NCI-H146 treated with DMSO at 0.1 percent for 48 hours (cell line): ENCODE measurements at regions not wholly inside any gene's neighbourhood (a gene's known extent, or its start where the extent isn't known, plus 50 kb on each side); places are given as distances from the start of the nearest gene placed in this dataset.
A peak's percentile ranks its signal among the peaks of the same experiment; 100 is the strongest.

ENCODE experiments used
- DNase-seq: peaks from one replicate; lab custom pipeline; 2025; ENCODE audit not compliant: unreplicated experiment; lab: John Stamatoyannopoulos, UW

DNA sequence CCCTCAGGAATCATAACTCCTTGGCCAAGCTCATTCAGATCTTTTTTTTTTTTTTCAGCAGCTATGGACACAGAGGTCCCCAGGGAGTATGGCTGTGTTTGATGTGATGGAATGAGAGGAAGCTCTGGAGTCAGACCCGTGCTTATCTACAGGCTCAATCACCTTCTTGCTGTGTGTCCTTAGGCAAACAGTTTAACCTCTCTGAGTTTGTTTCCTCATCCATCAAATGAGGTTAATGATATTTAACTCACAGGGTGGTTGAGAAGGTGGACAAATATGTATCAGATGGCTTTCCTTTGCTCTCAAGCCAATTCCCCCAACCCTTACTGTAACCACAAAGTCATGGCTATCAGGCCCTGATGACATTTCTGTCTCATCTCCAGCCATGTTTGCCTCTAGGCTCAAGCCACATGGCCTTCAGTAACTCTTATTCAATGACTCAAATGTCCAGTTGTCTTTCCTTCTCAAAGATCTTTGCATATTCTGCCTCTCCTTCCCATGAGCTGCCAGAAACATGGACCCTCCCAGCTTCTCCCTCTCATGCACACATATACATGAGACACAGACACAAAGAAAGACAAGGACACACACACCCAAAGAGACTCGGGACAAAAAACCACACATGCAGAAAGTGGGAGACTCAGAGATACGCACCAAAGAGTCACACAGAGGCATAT lies 303.5 kb upstream of the KAZN start:
- DNase-seq, result no peak

- DNase-seq, result no peak
Observed at GRCh38 chr1:14296795-14297194, 301.7 kb upstream of the KAZN start.

DNA sequence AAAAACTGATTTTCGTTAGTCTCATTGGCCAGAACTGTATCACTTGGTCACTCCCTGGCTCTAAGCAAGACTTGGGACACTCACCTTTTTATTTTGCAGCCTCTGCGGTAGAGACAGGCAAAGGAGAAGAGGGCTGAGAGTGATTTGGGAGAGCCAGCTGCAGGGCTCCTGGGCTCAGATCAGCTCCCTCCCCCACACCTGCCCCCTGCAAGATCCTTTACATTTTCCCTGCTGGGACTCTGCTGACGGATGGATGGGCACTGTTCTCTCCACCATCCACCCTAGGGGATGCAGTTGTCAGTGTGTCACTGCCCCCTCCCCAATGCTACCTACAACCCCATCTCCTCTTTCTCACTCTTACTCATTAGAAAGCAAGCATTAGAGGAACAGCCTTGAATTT lies 301.1 kb upstream of the KAZN start:
- no peak for DNase-seq

GRCh38 chr1:14298806-14299205 lies 299.7 kb upstream of the KAZN start:
- no peak for DNase-seq

- no peak for DNase-seq
Observed at GRCh38 chr1:14300991-14301703, 297.3 kb upstream of the KAZN start.

GRCh38 chr1:14301704-14302024 lies 296.8 kb upstream of the KAZN start:
- no peak for DNase-seq

DNA sequence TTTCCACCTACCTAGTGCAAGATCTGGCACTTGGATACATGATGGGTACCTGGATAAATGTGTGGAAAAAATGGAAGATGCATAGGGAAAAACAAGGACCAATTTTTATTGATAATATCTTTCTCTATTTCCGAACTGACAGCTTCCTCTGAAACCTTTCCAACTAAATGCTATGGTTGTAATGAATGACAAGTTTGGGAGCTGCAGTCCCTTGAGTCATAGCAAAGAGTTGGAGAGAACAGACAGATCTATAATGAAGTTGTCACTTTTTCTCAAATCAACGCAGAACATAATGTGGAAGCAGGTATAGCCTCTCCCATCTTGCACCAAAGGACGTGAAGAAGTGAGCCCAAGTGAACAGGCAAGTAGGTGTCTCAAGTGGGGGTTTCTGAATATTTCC lies 296.5 kb upstream of the KAZN start:
- DNase-seq, result no peak

GRCh38 chr1:14303011-14303410 lies 295.5 kb upstream of the KAZN start:
- DNase-seq, result no peak

DNA sequence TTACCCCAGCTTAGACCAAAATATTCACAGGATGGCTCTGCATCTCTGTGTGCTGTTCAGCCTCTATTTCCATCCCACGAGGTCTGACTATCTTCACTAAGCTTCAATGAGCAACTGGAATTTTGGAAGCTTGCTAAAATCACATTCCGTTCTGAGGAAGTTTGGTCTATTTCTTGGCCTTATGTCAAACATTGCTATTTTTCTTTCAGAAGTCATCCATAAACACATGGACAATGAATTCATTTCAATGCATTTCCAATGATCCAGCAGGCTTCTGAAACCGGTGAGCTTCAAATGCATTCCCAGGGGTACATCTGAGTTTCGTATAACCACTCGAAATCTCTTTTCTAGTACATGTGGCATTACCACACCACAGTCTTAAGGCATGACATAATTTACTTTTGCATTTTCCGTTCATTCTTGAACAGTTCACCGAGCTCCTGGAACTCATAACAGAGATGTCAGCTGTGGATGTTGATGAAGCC lies 294.1 kb upstream of the KAZN start:
- no peak for DNase-seq

GRCh38 chr1:14308460-14308859 lies 290.0 kb upstream of the KAZN start:
- DNase-seq, result no peak

DNA sequence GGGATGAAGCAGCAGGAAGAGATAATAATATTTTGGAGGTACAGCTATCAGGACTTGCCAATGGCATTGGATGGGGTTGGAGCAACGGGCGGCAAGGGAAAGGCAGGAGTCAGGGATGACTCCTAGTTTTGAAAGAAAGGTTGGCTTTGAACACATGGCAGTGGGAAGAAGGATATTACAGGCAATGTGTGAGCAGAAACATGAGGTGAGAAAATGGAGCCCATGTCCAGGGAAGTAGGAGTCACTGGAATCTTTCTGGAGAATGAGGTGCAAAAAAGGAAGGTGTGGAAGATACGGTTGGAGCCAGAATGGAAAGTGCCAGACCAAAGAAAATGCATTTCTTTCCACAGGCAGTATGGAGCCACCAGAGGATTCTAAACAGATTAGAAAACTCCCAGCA lies 288.5 kb upstream of the KAZN start:
- DNase-seq, result no peak

DNA sequence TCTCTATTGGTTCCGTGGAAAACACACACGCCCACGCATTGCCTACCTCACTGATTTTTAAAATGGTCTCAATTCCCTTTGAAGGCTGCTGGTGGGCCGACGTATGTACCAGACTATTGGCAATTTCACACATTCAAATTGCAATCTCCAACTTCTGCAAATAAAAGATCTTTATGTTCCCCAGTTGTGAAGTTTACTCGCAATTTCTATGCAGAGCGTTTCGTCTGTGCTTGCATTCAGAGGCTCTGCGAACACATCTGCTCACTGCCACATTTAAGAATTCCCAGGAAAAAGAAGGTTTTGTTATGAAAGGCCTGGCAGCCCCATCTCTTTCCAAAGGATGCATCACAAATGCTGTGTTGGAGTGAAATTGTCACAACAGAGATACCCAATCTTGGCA lies 288.0 kb upstream of the KAZN start:
- DNase-seq, result no peak

DNA sequence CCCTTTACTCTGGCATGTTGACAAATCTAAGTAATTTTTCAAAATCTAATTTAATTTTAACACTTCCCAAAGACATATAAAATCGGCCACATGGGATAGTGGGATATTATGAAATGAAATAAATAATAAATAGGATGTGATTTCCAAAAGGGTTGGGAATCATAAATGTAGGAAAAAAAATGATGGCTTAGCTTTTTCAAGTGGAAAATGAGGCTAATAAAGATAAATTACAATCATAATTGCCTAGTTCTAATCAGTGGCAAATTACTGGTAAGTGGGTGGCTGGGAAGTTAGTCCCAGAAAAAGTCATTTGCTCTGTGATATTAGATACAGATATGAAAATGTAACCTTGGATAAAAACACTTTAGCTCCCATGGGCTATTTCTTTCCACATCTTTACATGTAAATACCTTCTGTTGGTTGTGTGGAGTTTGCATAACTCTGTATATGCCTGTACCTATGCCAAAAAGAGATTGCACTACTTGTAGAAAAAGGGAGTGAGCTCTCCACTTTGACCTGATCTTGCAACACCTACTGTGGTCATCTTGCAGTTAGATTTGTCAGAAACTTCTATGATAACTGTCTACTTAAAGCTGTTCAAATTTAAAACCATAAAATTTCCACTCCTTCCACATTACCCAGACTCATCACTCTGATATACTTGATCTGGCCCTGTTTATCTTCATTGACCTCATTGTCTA lies 284.6 kb upstream of the KAZN start:
- no peak for DNase-seq

DNA sequence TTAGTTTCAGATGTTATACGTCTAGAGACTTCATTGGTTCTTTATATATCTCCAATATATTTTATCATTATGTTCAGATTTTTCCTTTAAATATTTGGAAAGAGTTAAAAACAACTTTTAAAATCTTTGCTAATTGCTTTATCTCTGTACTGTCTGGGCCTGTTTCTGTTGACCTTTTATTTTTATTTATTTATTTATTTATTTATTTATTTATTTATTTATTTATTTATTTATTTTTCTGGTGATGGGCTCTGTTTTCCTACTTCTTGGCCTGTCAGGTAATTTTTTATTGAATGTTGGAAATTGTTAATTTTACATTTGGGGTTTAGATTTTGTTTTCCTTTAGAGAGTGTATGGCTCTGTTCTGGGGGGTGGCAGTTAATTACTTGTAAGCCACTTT lies 279.7 kb upstream of the KAZN start:
- no peak for DNase-seq

DNA sequence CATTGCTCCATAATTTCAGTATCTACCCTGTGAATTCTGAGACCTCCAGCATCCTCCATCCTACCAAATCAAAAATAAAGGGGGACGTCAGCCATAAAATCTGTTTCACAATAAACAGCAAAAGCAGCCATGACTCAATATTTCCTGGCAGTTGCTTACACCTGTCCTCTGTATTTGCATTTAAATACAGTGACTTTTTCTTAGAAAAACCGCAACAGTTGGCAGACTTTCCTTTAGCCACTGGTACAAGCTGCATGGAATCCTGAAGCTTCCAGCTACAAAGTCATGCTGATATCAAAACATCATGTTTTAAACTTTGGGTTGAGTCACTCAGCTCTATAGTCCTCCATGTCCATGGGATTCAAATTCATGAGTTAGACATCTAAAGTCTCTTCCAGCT lies 278.0 kb upstream of the KAZN start:
- peak; percentile 82 for DNase-seq

- peak; percentile 69 for DNase-seq
Observed at GRCh38 chr1:14320986-14321385, 277.5 kb upstream of the KAZN start.

GRCh38 chr1:14321422-14321821 lies 277.1 kb upstream of the KAZN start:
- DNase-seq, result peak; percentile 69

- DNase-seq, result no peak
Observed at GRCh38 chr1:14323568-14324247, 274.8 kb upstream of the KAZN start.

- DNase-seq, result no peak
Observed at GRCh38 chr1:14324248-14324630, 274.2 kb upstream of the KAZN start.

DNA sequence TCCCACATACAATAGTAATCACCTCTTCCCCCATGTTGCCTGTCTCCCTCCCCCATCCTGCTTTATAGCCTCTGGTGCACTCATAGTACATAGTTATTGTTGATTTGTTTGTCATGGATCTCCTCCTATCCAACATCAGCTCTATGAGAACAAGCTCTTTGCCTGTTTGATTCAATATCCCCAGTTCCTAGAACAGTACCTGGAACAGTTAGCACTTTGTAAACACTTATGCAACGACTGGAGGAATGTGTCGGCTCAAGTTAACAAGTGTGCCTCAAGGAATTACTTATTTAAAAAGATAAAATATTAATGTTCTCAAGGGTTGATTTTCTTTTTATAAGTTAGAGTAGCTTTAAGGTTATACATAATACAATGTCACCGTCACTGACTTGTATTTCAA lies 271.6 kb upstream of the KAZN start:
- DNase-seq, result no peak

DNA sequence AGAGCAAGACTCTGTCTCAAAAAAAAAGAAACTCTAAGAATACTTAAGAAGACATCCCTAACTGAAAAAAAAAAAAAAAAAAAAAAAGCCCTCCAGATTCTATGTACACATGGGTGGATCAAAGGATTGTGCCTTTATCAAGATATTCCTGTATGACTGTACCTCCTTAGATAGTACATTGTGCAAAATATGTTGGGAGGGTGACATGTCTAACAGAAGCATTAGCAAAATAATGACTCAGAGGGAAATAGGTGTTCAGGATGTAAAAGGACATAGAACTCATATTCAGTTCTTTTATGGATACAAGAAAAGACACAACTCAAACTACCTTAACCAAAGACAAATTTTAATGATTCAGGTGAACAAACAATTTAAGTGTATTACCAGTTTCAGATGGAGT lies 269.8 kb upstream of the KAZN start:
- DNase-seq, result no peak

GRCh38 chr1:14332158-14332557 lies 266.3 kb upstream of the KAZN start:
- no peak for DNase-seq
